T-cell (primary cell): ENCODE measurements at regions not wholly inside any gene's neighbourhood (a gene's known extent, or its start where the extent isn't known, plus 50 kb on each side); places are given as distances from the start of the nearest gene placed in this dataset.
A peak's percentile ranks its signal among the peaks of the same experiment; 100 is the strongest.

Experiments used
- ATAC-seq, 4 experiments: fragments of 200-7000 bp in 3 of 4; fragments of 150-1000 bp in 1 of 4; cut with Tn5 transposase; replicated peaks in 1 of 4; 1 replicate in 3 of 4; 2 replicates in 1 of 4; pipeline ENCODE4 v1.10.0; 2021; ENCODE audit warnings: moderate library complexity in 3 of 4, mild to moderate bottlenecking in 2 of 4, moderate number of reproducible peaks in 1 of 4
- CTCF ChIA-PET, 2 donors: fragments of 300-600 bp; sonication (Branson Sonifier 250); formaldehyde crosslinking; loops; one replicate each; lab custom pipeline; 2022; ENCODE audit warnings: antibody characterized with exemption in 2 of 2; lab: Charles Lee
- POLR2A ChIA-PET, 2 donors: fragments of 300-600 bp; sonication (Branson Sonifier 250); formaldehyde crosslinking; loops; one replicate each; lab custom pipeline; 2022; ENCODE audit warnings: antibody characterized with exemption in 2 of 2; lab: Charles Lee
- DNase-seq, 35 experiments: peaks; one replicate each; pipeline versions ENCODE4 v3.0.0 to v3.0.0-alpha.2; 2013 to 2023
- H3K27ac ChIP-seq: one replicate; pipeline ENCODE4 v1.5.1; 2013; ENCODE audit warnings: low read length
- H3K27me3 ChIP-seq, 2 experiments: replicated peaks in 1 of 2; 1 replicate in 1 of 2; 2 replicates in 1 of 2; pipeline versions ENCODE4 v1.6.1 to v1.7.0; 2013; ENCODE audit warnings: low read length in 1 of 2, mixed read lengths in 1 of 2; ENCODE audit not compliant: control insufficient read depth in 2 of 2, insufficient read depth in 2 of 2; ENCODE audit errors: extremely low read depth in 1 of 2
- H3K36me3 ChIP-seq, 2 donors: 1 replicate in 1 of 2; 2 replicates in 1 of 2; pipeline versions ENCODE4 v1.6.1 to v1.7.0; 2013; ENCODE audit warnings: low read length in 1 of 2; ENCODE audit not compliant: control insufficient read depth in 2 of 2, insufficient read depth in 1 of 2; ENCODE audit errors: extremely low read depth in 1 of 2
- H3K4me1 ChIP-seq, 2 experiments: 1 replicate in 1 of 2; 2 replicates in 1 of 2; pipeline versions ENCODE4 v1.6.1 to v1.7.0; 2013; ENCODE audit warnings: low read length in 2 of 2, mixed read lengths in 1 of 2; ENCODE audit not compliant: insufficient read depth in 2 of 2, control insufficient read depth in 1 of 2; ENCODE audit errors: extremely low read depth in 1 of 2
- H3K4me3 ChIP-seq, 2 donors: 1 replicate in 1 of 2; 2 replicates in 1 of 2; pipeline versions ENCODE4 v1.5.1 to v1.7.0; 2013; ENCODE audit warnings: mild to moderate bottlenecking in 2 of 2, low read length in 1 of 2, moderate library complexity in 1 of 2; ENCODE audit not compliant: control insufficient read depth in 1 of 2; ENCODE audit errors: extremely low read depth in 1 of 2
- H3K9me3 ChIP-seq: 2 replicates; pipeline ENCODE4 v1.7.0; 2013
- H3K27ac Mint-ChIP-seq, 2 donors: one replicate each; pipeline ENCODE4 v1.8.0; 2020 to 2021; ENCODE audit warnings: mild to moderate bottlenecking in 2 of 2, mixed read lengths in 2 of 2
- H3K27me3 Mint-ChIP-seq, 2 donors: one replicate each; pipeline ENCODE4 v1.8.0; 2021 to 2022; ENCODE audit warnings: mixed read lengths in 2 of 2
- H3K36me3 Mint-ChIP-seq: one replicate; pipeline ENCODE4 v1.8.0; 2021; ENCODE audit warnings: mixed read lengths
- H3K4me1 Mint-ChIP-seq, 3 donors: one replicate each; pipeline ENCODE4 v1.8.0; 2020 to 2022; ENCODE audit warnings: mixed read lengths in 3 of 3, mild to moderate bottlenecking in 1 of 3
- H3K4me3 Mint-ChIP-seq, 3 donors: one replicate each; pipeline ENCODE4 v1.8.0; 2020 to 2022; ENCODE audit warnings: mild to moderate bottlenecking in 3 of 3, mixed read lengths in 3 of 3, moderate library complexity in 3 of 3
- H3K9me3 Mint-ChIP-seq, 3 donors: one replicate each; pipeline ENCODE4 v1.8.0; 2020 to 2022; ENCODE audit warnings: mixed read lengths in 3 of 3
- WGBS: methylation state at CpG from one replicate; pipeline ENCODE4 v1.1.5; 2013; ENCODE audit warnings: missing lambda C conversion rate; ENCODE audit not compliant: insufficient coverage; 5-methylcytosine and 5-hydroxymethylcytosine counted together

- Histone ChIP-seq H3K4me3 (no peak overlapping the region), H3K27ac (no peak overlapping the region), H3K27me3 (peaks cover 0 to 6% of the 10 kb centered on the region in 2 experiments), H3K36me3 (no peaks in the 10 kb centered on the region), H3K4me1 (no peaks in the 10 kb centered on the region), H3K9me3 (no peaks in the 10 kb centered on the region)
- CTCF ChIA-PET = no interaction called here
- no peak for DNase-seq
- 70% methylated on average over 1 of the region's 1 CpG for WGBS
- no peaks in the 10 kb centered on the region for H3K4me1 Mint-ChIP-seq
- H3K36me3 Mint-ChIP-seq = no peaks in the 10 kb centered on the region
- H3K27me3 Mint-ChIP-seq = peaks cover 11 to 21% of the 10 kb centered on the region in 2 donors
- peaks cover 0 to 4% (median 0%) of the 10 kb centered on the region in 3 donors for H3K9me3 Mint-ChIP-seq
- no peak overlapping the region for H3K27ac Mint-ChIP-seq
- POLR2A ChIA-PET = interaction anchor here (0.5 kb wide), 2 partner anchors 9 to 555 kb away, joined by 3 to 8 read pairs; no protein-coding TSS in a partner anchor
- no peak overlapping the region for H3K4me3 Mint-ChIP-seq
- no peak for ATAC-seq
These were observed 155.1 kb downstream of the SS18 start for GRCh38 chr18:25935356-25935755.

GRCh38 chr18:25931126-25931525, 159.3 kb downstream of the SS18 start:
- Mint-ChIP-seq H3K36me3 (no peaks in the 10 kb centered on the region), H3K27me3 (peaks cover 2 to 9% of the 10 kb centered on the region in 2 donors), H3K4me3 (no peak overlapping the region), H3K27ac (no peak overlapping the region), H3K4me1 (no peaks in the 10 kb centered on the region), H3K9me3 (peaks cover 0 to 4% (median 0%) of the 10 kb centered on the region in 3 donors)
- DNase-seq (no peak), ATAC-seq (no peak)
- peaks cover 0 to 6% of the 10 kb centered on the region in 2 experiments for H3K27me3 ChIP-seq
- CTCF ChIA-PET = no interaction called here
- no peaks in the 10 kb centered on the region for H3K9me3 ChIP-seq
- WGBS = no CpG with 5 or more reads among the region's 1 CpG
- H3K4me3 ChIP-seq = no peak overlapping the region
- H3K4me1 ChIP-seq = no peaks in the 10 kb centered on the region
- H3K36me3 ChIP-seq = no peaks in the 10 kb centered on the region
- no peak overlapping the region for H3K27ac ChIP-seq
- POLR2A ChIA-PET = no interaction called here

- ATAC-seq (no peak), DNase-seq (no peak)
- peaks cover 0 to 4% of the 10 kb centered on the region in 2 experiments for H3K27me3 ChIP-seq
- no peaks in the 10 kb centered on the region for H3K9me3 ChIP-seq
- no peak overlapping the region for H3K4me3 ChIP-seq
- no CpG with 5 or more reads among the region's 2 CpGs for WGBS
- H3K27ac Mint-ChIP-seq = no peak overlapping the region
- POLR2A ChIA-PET = no interaction called here
- no peak overlapping the region for H3K4me3 Mint-ChIP-seq
- peaks cover 0 to 4% (median 0%) of the 10 kb centered on the region in 3 donors for H3K9me3 Mint-ChIP-seq
- no peaks in the 10 kb centered on the region for H3K36me3 ChIP-seq
- CTCF ChIA-PET = no interaction called here
- H3K36me3 Mint-ChIP-seq = no peaks in the 10 kb centered on the region
- no peaks in the 10 kb centered on the region for H3K4me1 Mint-ChIP-seq
- H3K4me1 ChIP-seq = no peaks in the 10 kb centered on the region
- H3K27me3 Mint-ChIP-seq = peaks cover 0 to 4% of the 10 kb centered on the region in 2 donors
- no peak overlapping the region for H3K27ac ChIP-seq
These were observed 160.6 kb downstream of the SS18 start for GRCh38 chr18:25929787-25930186.

GRCh38 chr18:25927830-25928229, 162.6 kb downstream of the SS18 start:
- CTCF ChIA-PET = no interaction called here
- Mint-ChIP-seq H3K27ac (no peak overlapping the region), H3K9me3 (no peaks in the 10 kb centered on the region), H3K27me3 (no peaks in the 10 kb centered on the region), H3K4me1 (no peaks in the 10 kb centered on the region), H3K4me3 (no peak overlapping the region), H3K36me3 (no peaks in the 10 kb centered on the region)
- H3K36me3 ChIP-seq = no peaks in the 10 kb centered on the region
- no peaks in the 10 kb centered on the region for H3K4me1 ChIP-seq
- no peak overlapping the region for H3K4me3 ChIP-seq
- ATAC-seq = no peak
- POLR2A ChIA-PET = no interaction called here
- no peaks in the 10 kb centered on the region for H3K9me3 ChIP-seq
- WGBS = 47% methylated on average over 2 of the region's 2 CpGs
- peaks cover 0 to 5% of the 10 kb centered on the region in 2 experiments for H3K27me3 ChIP-seq
- DNase-seq = no peak
- H3K27ac ChIP-seq = no peak overlapping the region

GRCh38 chr18:25923193-25923592, 167.2 kb downstream of the SS18 start:
- DNase-seq = no peak
- 67% methylated on average over 1 of the region's 4 CpGs for WGBS
- H3K27ac Mint-ChIP-seq = no peak overlapping the region

GRCh38 chr18:25921677-25922421, 168.6 kb downstream of the SS18 start:
- ChIA-PET CTCF (interaction anchor here in 1 of 2 donors (0.6 kb wide), 1 partner anchor 416 kb away, joined by 3 read pairs; no protein-coding TSS in a partner anchor), POLR2A (no interaction called here)
- ATAC-seq (peak in 2 of 4 experiments; percentile 22 to 30), DNase-seq (peak in 30 of 35 experiments; percentile 3 to 58 (median 14))
- no peak overlapping the region for H3K4me3 Mint-ChIP-seq
- Histone ChIP-seq H3K27ac (no peak overlapping the region), H3K4me1 (no peaks in the 10 kb centered on the region), H3K4me3 (no peak overlapping the region), H3K27me3 (peaks cover 0 to 2% of the 10 kb centered on the region in 2 experiments), H3K36me3 (no peaks in the 10 kb centered on the region), H3K9me3 (no peaks in the 10 kb centered on the region)
- H3K27me3 Mint-ChIP-seq = peaks cover 0 to 3% of the 10 kb centered on the region in 2 donors
- WGBS = 80% methylated on average over 8 of the region's 13 CpGs
- H3K9me3 Mint-ChIP-seq = no peaks in the 10 kb centered on the region
- no peaks in the 10 kb centered on the region for H3K36me3 Mint-ChIP-seq
- H3K4me1 Mint-ChIP-seq = no peaks in the 10 kb centered on the region
- H3K27ac Mint-ChIP-seq = no peak overlapping the region

More at GRCh38 chr18:25923193-25923592, 167.2 kb downstream of the SS18 start:
- Mint-ChIP-seq H3K4me3 (no peak overlapping the region), H3K4me1 (no peaks in the 10 kb centered on the region), H3K36me3 (no peaks in the 10 kb centered on the region), H3K27me3 (peaks cover 0 to 2% of the 10 kb centered on the region in 2 donors), H3K9me3 (no peaks in the 10 kb centered on the region)
- no peaks in the 10 kb centered on the region for H3K36me3 ChIP-seq
- no peak overlapping the region for H3K27ac ChIP-seq
- H3K4me3 ChIP-seq = no peak overlapping the region
- POLR2A ChIA-PET = no interaction called here
- CTCF ChIA-PET = interaction anchor here in 1 of 2 donors (0.7 kb wide), 2 partner anchors 9 to 1242 kb away, joined by 6 to 7 read pairs; no protein-coding TSS in a partner anchor
- no peak for ATAC-seq
- peaks cover 0 to 2% of the 10 kb centered on the region in 2 experiments for H3K27me3 ChIP-seq
- no peaks in the 10 kb centered on the region for H3K4me1 ChIP-seq
- H3K9me3 ChIP-seq = no peaks in the 10 kb centered on the region
